ENCODE measurements at regions not wholly inside any gene's neighbourhood (a gene's known extent, or its start where the extent isn't known, plus 50 kb on each side); places are given as distances from the start of the nearest gene placed in this dataset.

GRCh38 chr6:133184798-133185372 is 56.3 kb upstream of the EYA4 start:
- BruUV-seq (replicated peaks) = no TSS peak
- no peaks in the 10 kb centered on the region for H3K36me3 ChIP-seq (ENCODE audit: control insufficient read depth in 2 of 2, extremely low read depth in 1 of 2, insufficient read depth in 2 of 2, low read length in 2 of 2)
- H3K4me2 ChIP-seq (ENCODE audit: insufficient read depth, low read length) = no peak overlapping the region
- no peak overlapping the region for H2AFZ ChIP-seq (ENCODE audit: low read depth, low read length)
- no peaks in the 10 kb centered on the region for H3K79me2 ChIP-seq (ENCODE audit: control insufficient read depth, insufficient read depth, low read length)
- no peak overlapping the region for H3K4me3 ChIP-seq (replicated peaks in 1 of 3; ENCODE audit: insufficient read depth in 1 of 3, low read depth in 1 of 3, low read length in 3 of 3)
- ChIA-PET CTCF (interaction anchor here (0.6 to 3.3 kb wide), 15 partner anchors 9 to 739 kb away, joined by 3 to 19 read pairs (median 4); no protein-coding TSS in a partner anchor), POLR2A (no interaction called here)
- DNase-seq (ENCODE audit: low read depth, low spot score) = peak; percentile 32
- no peaks in the 10 kb centered on the region for H3K9me3 ChIP-seq (replicated peaks; ENCODE audit: control insufficient read depth, insufficient read depth, low read length)
- dilution Hi-C loops (cut with MboI; ENCODE audit: extremely low pct_ligation_motif_present, low sequenced_read_pairs) = no loop called here
- H3K9me1 ChIP-seq (replicated peaks; ENCODE audit: control insufficient read depth, extremely low read depth, insufficient read depth, low read length) = no peaks in the 10 kb centered on the region
- no peaks in the 10 kb centered on the region for H3K4me1 ChIP-seq (ENCODE audit: control insufficient read depth, extremely low read depth, insufficient read depth, low read length)
- intact Hi-C loops (cut with micrococcal nuclease) = loop anchor here (1.0 to 2.0 kb wide), 3 partner anchors 328 to 732 kb away; no protein-coding TSS in a partner anchor
- no peaks in the 10 kb centered on the region for H4K20me1 ChIP-seq (replicated peaks; ENCODE audit: control insufficient read depth, extremely low read depth, insufficient read depth, low read length)
- TF ChIP-seq EZH2 (IDR thresholded peaks at IDR 0.05; ENCODE audit: borderline replicate concordance, low read depth, low read length, severe bottlenecking) = no peak
- TF ChIP-seq POLR2A (IDR thresholded peaks at IDR 0.05; ENCODE audit: low read depth, low read length) = no peak
- no peak for TF ChIP-seq GATA2 (IDR thresholded peaks at IDR 0.05; ENCODE audit: insufficient read depth, insufficient read length, low read depth, low read length)
- TF ChIP-seq FOS (IDR thresholded peaks at IDR 0.05; ENCODE audit: borderline replicate concordance, insufficient read depth, low read length) = no peak
- TF ChIP-seq JUN (IDR thresholded peaks at IDR 0.05; ENCODE audit: borderline replicate concordance, insufficient read depth, insufficient read length, low read depth) = no peak
- TF ChIP-seq, protein P1, sequence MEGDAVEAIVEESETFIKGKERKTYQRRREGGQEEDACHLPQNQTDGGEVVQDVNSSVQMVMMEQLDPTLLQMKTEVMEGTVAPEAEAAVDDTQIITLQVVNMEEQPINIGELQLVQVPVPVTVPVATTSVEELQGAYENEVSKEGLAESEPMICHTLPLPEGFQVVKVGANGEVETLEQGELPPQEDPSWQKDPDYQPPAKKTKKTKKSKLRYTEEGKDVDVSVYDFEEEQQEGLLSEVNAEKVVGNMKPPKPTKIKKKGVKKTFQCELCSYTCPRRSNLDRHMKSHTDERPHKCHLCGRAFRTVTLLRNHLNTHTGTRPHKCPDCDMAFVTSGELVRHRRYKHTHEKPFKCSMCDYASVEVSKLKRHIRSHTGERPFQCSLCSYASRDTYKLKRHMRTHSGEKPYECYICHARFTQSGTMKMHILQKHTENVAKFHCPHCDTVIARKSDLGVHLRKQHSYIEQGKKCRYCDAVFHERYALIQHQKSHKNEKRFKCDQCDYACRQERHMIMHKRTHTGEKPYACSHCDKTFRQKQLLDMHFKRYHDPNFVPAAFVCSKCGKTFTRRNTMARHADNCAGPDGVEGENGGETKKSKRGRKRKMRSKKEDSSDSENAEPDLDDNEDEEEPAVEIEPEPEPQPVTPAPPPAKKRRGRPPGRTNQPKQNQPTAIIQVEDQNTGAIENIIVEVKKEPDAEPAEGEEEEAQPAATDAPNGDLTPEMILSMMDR (IDR thresholded peaks at IDR 0.05; ENCODE audit: extremely low read depth in 1 of 2, insufficient read depth in 1 of 2, low read depth in 1 of 2, low read length in 2 of 2) = peak; percentile 18 to 35
- TF ChIP-seq POLR2AphosphoS5 (IDR thresholded peaks at IDR 0.05; ENCODE audit: insufficient read depth, low read depth, low read length) = no peak
- H3K27me3 ChIP-seq (ENCODE audit: control insufficient read depth in 2 of 2, insufficient read depth in 2 of 2, low read length in 2 of 2) = no peaks in the 10 kb centered on the region
- no peak overlapping the region for H3K9ac ChIP-seq (replicated peaks; ENCODE audit: extremely low read depth, insufficient read depth, low read length)
- no peak for FAIRE-seq
- H3K27ac ChIP-seq (ENCODE audit: insufficient read depth, low read depth, low read length) = no peak overlapping the region

All from endothelial cell of umbilical vein (primary cell).